CD14-positive monocyte (primary cell): ENCODE measurements at regions not wholly inside any gene's neighbourhood (a gene's known extent, or its start where the extent isn't known, plus 50 kb on each side); places are given as distances from the start of the nearest gene placed in this dataset.

Experiments used
- DNase-seq, 3 donors: peaks; one replicate each; pipeline ENCODE4 v3.0.0-alpha.2; 2011 to 2022
- H2AFZ ChIP-seq: 2 replicates; pipeline ENCODE4 v1.6.0; 2012; ENCODE audit warnings: mild to moderate bottlenecking, low read depth, low read length, inconsistent platforms; ENCODE audit not compliant: insufficient read depth, poor library complexity, severe bottlenecking
- H3K27ac ChIP-seq, 2 donors: 1 replicate in 1 of 2; 2 replicates in 1 of 2; pipeline ENCODE4 v1.5.1; 2012 to 2013; ENCODE audit warnings: low read length in 2 of 2, control low read depth in 1 of 2, inconsistent platforms in 1 of 2, low read depth in 1 of 2, mild to moderate bottlenecking in 1 of 2
- H3K27me3 ChIP-seq, 2 donors: one replicate each; pipeline versions ENCODE4 v1.6.0 to v1.6.1; 2011 to 2013; ENCODE audit warnings: low read length in 2 of 2; ENCODE audit not compliant: control insufficient read depth in 2 of 2, insufficient read depth in 2 of 2
- H3K36me3 ChIP-seq, 2 donors: replicated peaks in 1 of 2; 1 replicate in 1 of 2; 2 replicates in 1 of 2; pipeline versions ENCODE4 v1.5.1 to v1.6.1; 2012 to 2013; ENCODE audit warnings: low read length in 2 of 2, control low read depth in 1 of 2, inconsistent platforms in 1 of 2, mild to moderate bottlenecking in 1 of 2; ENCODE audit not compliant: insufficient read depth in 2 of 2, control insufficient read depth in 1 of 2
- H3K4me1 ChIP-seq, 2 donors: 1 replicate in 1 of 2; 2 replicates in 1 of 2; pipeline versions ENCODE4 v1.5.1 to v1.6.1; 2012 to 2013; ENCODE audit warnings: low read length in 2 of 2, control low read depth in 1 of 2, inconsistent platforms in 1 of 2, mild to moderate bottlenecking in 1 of 2, moderate library complexity in 1 of 2; ENCODE audit not compliant: insufficient read depth in 2 of 2, control insufficient read depth in 1 of 2
- H3K4me2 ChIP-seq: replicated peaks from 2 replicates; pipeline ENCODE3; 2012; ENCODE audit warnings: low read length, moderate library complexity, mild to moderate bottlenecking; ENCODE audit not compliant: poor library complexity, severe bottlenecking; ENCODE audit errors: extremely low read depth
- H3K4me3 ChIP-seq, 3 experiments: fragments of 200-600 bp in 1 of 3; sonication (generic) in 1 of 3; replicated peaks in 1 of 3; 1 replicate in 2 of 3; 2 replicates in 1 of 3; pipeline ENCODE4 v1.5.1; 2011 to 2013; ENCODE audit warnings: low read length in 3 of 3, mild to moderate bottlenecking in 3 of 3, control low read depth in 2 of 3, low read depth in 2 of 3, inconsistent platforms in 1 of 3, moderate library complexity in 1 of 3
- H3K79me2 ChIP-seq: 2 replicates; pipeline ENCODE4 v1.6.0; 2012; ENCODE audit warnings: mild to moderate bottlenecking, control low read depth, inconsistent platforms, low read length, moderate library complexity; ENCODE audit not compliant: insufficient read depth
- H3K9ac ChIP-seq: 2 replicates; pipeline ENCODE4 v1.6.0; 2017; ENCODE audit warnings: low read length, mild to moderate bottlenecking; ENCODE audit not compliant: insufficient read depth, poor library complexity, severe bottlenecking
- H3K9me3 ChIP-seq, 2 donors: replicated peaks in 1 of 2; 1 replicate in 1 of 2; 2 replicates in 1 of 2; pipeline versions ENCODE4 v1.5.1 to v1.6.1; 2012 to 2013; ENCODE audit warnings: low read length in 2 of 2, control low read depth in 1 of 2; ENCODE audit not compliant: control insufficient read depth in 1 of 2, insufficient read depth in 1 of 2
- H4K20me1 ChIP-seq: 2 replicates; pipeline ENCODE4 v1.6.0; 2012; ENCODE audit warnings: mild to moderate bottlenecking, low read length, control low read depth, moderate library complexity; ENCODE audit not compliant: insufficient read depth
- H3K27ac Mint-ChIP-seq, 7 donors: one replicate each; pipeline ENCODE4 v1.8.0; 2020; ENCODE audit warnings: mild to moderate bottlenecking in 7 of 7, mixed read lengths in 7 of 7, moderate library complexity in 6 of 7, inconsistent platforms in 2 of 7
- H3K27me3 Mint-ChIP-seq, 3 donors: one replicate each; pipeline ENCODE4 v1.8.0; 2021 to 2022; ENCODE audit warnings: low read depth in 3 of 3, mild to moderate bottlenecking in 3 of 3, mixed read lengths in 3 of 3, moderate library complexity in 3 of 3, inconsistent platforms in 1 of 3
- H3K36me3 Mint-ChIP-seq, 2 donors: one replicate each; pipeline ENCODE4 v1.8.0; 2020; ENCODE audit warnings: mixed read lengths in 2 of 2, inconsistent platforms in 1 of 2, mild to moderate bottlenecking in 1 of 2
- H3K4me1 Mint-ChIP-seq: one replicate; pipeline ENCODE4 v1.8.0; 2020; ENCODE audit warnings: mild to moderate bottlenecking, mixed read lengths
- H3K4me3 Mint-ChIP-seq, 2 donors: one replicate each; pipeline ENCODE4 v1.8.0; 2020; ENCODE audit warnings: mild to moderate bottlenecking in 2 of 2, mixed read lengths in 2 of 2, moderate library complexity in 1 of 2
- H3K9me3 Mint-ChIP-seq, 7 donors: one replicate each; pipeline ENCODE4 v1.8.0; 2020 to 2022; ENCODE audit warnings: mixed read lengths in 7 of 7, mild to moderate bottlenecking in 6 of 7, moderate library complexity in 6 of 7, inconsistent platforms in 2 of 7
- WGBS: methylation state at CpG from one replicate; pipeline ENCODE4 v1.1.5; 2013; ENCODE audit warnings: missing lambda C conversion rate; ENCODE audit not compliant: insufficient coverage; 5-methylcytosine and 5-hydroxymethylcytosine counted together
- intact Hi-C, 2 donors: fragments of 100-400 bp; cut with micrococcal nuclease; formaldehyde crosslinking; loops; one replicate each; pipeline versions ENCODE4 v1.15.0 to v1.15.1; 2023
- TF ChIP-seq, protein P1 (sequence below): fragments of 200-600 bp; IDR thresholded peaks from one replicate; pipeline ENCODE4 v1.8.0; 2022; ENCODE audit warnings: antibody characterized with exemption, mild to moderate bottlenecking

DNA sequence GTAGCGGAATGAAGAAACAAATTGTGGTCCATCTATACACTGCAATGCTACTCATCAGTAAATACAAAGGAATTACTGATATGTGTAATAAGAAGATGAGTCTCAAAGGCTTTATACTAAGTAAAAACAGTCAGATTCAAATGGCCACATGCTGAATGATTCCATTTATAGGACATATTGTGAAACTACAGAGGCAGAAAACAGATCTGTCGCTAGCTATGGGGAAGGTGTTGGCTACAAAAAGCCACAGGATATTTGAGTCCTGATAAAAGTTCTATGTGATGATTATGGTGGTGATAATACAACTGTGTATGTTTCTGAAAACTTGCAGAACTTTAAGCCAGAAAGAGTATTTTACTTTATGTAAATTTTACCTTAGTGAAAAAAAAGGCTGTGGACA lies 313.2 kb downstream of the HDGFL1 start:
- TF ChIP-seq, protein P1, sequence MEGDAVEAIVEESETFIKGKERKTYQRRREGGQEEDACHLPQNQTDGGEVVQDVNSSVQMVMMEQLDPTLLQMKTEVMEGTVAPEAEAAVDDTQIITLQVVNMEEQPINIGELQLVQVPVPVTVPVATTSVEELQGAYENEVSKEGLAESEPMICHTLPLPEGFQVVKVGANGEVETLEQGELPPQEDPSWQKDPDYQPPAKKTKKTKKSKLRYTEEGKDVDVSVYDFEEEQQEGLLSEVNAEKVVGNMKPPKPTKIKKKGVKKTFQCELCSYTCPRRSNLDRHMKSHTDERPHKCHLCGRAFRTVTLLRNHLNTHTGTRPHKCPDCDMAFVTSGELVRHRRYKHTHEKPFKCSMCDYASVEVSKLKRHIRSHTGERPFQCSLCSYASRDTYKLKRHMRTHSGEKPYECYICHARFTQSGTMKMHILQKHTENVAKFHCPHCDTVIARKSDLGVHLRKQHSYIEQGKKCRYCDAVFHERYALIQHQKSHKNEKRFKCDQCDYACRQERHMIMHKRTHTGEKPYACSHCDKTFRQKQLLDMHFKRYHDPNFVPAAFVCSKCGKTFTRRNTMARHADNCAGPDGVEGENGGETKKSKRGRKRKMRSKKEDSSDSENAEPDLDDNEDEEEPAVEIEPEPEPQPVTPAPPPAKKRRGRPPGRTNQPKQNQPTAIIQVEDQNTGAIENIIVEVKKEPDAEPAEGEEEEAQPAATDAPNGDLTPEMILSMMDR: no peak
- H3K27me3 Mint-ChIP-seq: no peaks in the 10 kb centered on the region
- Histone ChIP-seq H3K9me3 (no peaks in the 10 kb centered on the region), H4K20me1 (no peaks in the 10 kb centered on the region), H2AFZ (no peak overlapping the region), H3K27me3 (no peaks in the 10 kb centered on the region), H3K9ac (no peak overlapping the region), H3K4me1 (no peaks in the 10 kb centered on the region), H3K4me2 (no peak overlapping the region), H3K27ac (no peak overlapping the region), H3K79me2 (no peaks in the 10 kb centered on the region), H3K36me3 (no peaks in the 10 kb centered on the region), H3K4me3 (no peak overlapping the region)
- H3K36me3 Mint-ChIP-seq: no peaks in the 10 kb centered on the region
- H3K27ac Mint-ChIP-seq: no peak overlapping the region
- H3K9me3 Mint-ChIP-seq: peaks cover 0 to 5% (median 0%) of the 10 kb centered on the region in 7 donors
- WGBS: no CpG with 5 or more reads among the region's 2 CpGs
- H3K4me3 Mint-ChIP-seq: no peak overlapping the region
- no peaks in the 10 kb centered on the region for H3K4me1 Mint-ChIP-seq
- DNase-seq: no peak
- intact Hi-C loops: no loop called here

GRCh38 chr6:22883061-22883717 lies 313.8 kb downstream of the HDGFL1 start:
- H3K4me1 Mint-ChIP-seq: no peaks in the 10 kb centered on the region
- TF ChIP-seq, protein P1: no peak
- H3K4me1 ChIP-seq: no peaks in the 10 kb centered on the region
- 33% methylated on average over 4 of the region's 7 CpGs for WGBS
- no peak for DNase-seq
- no peaks in the 10 kb centered on the region for H3K27me3 Mint-ChIP-seq
- peaks cover 0 to 5% (median 0%) of the 10 kb centered on the region in 7 donors for H3K9me3 Mint-ChIP-seq
- no peak overlapping the region for H3K9ac ChIP-seq
- no peak overlapping the region for H3K4me3 ChIP-seq
- no peaks in the 10 kb centered on the region for H3K79me2 ChIP-seq
- no peak overlapping the region for H2AFZ ChIP-seq
- no peaks in the 10 kb centered on the region for H3K36me3 Mint-ChIP-seq
- no peaks in the 10 kb centered on the region for H3K36me3 ChIP-seq
- no peak overlapping the region for H3K4me3 Mint-ChIP-seq
- H3K4me2 ChIP-seq: no peak overlapping the region
- intact Hi-C loops: no loop called here
- H4K20me1 ChIP-seq: no peaks in the 10 kb centered on the region
- no peak overlapping the region for H3K27ac Mint-ChIP-seq
- no peaks in the 10 kb centered on the region for H3K27me3 ChIP-seq
- no peaks in the 10 kb centered on the region for H3K9me3 ChIP-seq
- H3K27ac ChIP-seq: no peak overlapping the region
